ENCODE measurements at regions not wholly inside any gene's neighbourhood (a gene's known extent, or its start where the extent isn't known, plus 50 kb on each side); places are given as distances from the start of the nearest gene placed in this dataset.

GRCh38 chr7:81207801-81208200, 288.9 kb upstream of the SEMA3C start:
- no TSS peak for BruUV-seq (replicated peaks)
- CTCF ChIA-PET, result no interaction called here
- H3K4me3 Mint-ChIP-seq (ENCODE audit: low read depth, unreplicated experiment), result no peak overlapping the region
- no peaks in the 10 kb centered on the region for H3K4me1 Mint-ChIP-seq (ENCODE audit: low read depth, unreplicated experiment)
- intact Hi-C loops (cut with micrococcal nuclease; ENCODE audit: unreplicated experiment), result no loop called here
- no peak for TF ChIP-seq CTCF (IDR thresholded peaks at IDR 0.05; ENCODE audit: unreplicated experiment)
- H3K27ac Mint-ChIP-seq (ENCODE audit: unreplicated experiment), result no peak overlapping the region
- H3K27me3 Mint-ChIP-seq (ENCODE audit: unreplicated experiment), result no peaks in the 10 kb centered on the region
- H3K36me3 Mint-ChIP-seq (ENCODE audit: insufficient read depth, unreplicated experiment), result no peaks in the 10 kb centered on the region
- no peaks in the 10 kb centered on the region for H3K9me3 Mint-ChIP-seq (ENCODE audit: low read depth, unreplicated experiment)
- DNase-seq, result no peak

GRCh38 chr7:81206667-81207360, 288.0 kb upstream of the SEMA3C start:
- CTCF ChIA-PET, result no interaction called here
- no peaks in the 10 kb centered on the region for H3K4me1 Mint-ChIP-seq (ENCODE audit: low read depth, unreplicated experiment)
- H3K9me3 Mint-ChIP-seq (ENCODE audit: low read depth, unreplicated experiment), result no peaks in the 10 kb centered on the region
- H3K27ac Mint-ChIP-seq (ENCODE audit: unreplicated experiment), result no peak overlapping the region
- DNase-seq, result no peak
- H3K27me3 Mint-ChIP-seq (ENCODE audit: unreplicated experiment), result no peaks in the 10 kb centered on the region
- no TSS peak for BruUV-seq (replicated peaks)
- intact Hi-C loops (cut with micrococcal nuclease; ENCODE audit: unreplicated experiment), result no loop called here
- no peak overlapping the region for H3K4me3 Mint-ChIP-seq (ENCODE audit: low read depth, unreplicated experiment)
- H3K36me3 Mint-ChIP-seq (ENCODE audit: insufficient read depth, unreplicated experiment), result no peaks in the 10 kb centered on the region
- no peak for TF ChIP-seq CTCF (IDR thresholded peaks at IDR 0.05; ENCODE audit: unreplicated experiment)

- Mint-ChIP-seq H3K36me3 (ENCODE audit: insufficient read depth, unreplicated experiment) (no peaks in the 10 kb centered on the region), H3K27ac (ENCODE audit: unreplicated experiment) (no peak overlapping the region), H3K9me3 (ENCODE audit: low read depth, unreplicated experiment) (no peaks in the 10 kb centered on the region), H3K27me3 (ENCODE audit: unreplicated experiment) (no peaks in the 10 kb centered on the region), H3K4me1 (ENCODE audit: low read depth, unreplicated experiment) (no peaks in the 10 kb centered on the region), H3K4me3 (ENCODE audit: low read depth, unreplicated experiment) (no peak overlapping the region)
- no peak for DNase-seq
- TF ChIP-seq CTCF (IDR thresholded peaks at IDR 0.05; ENCODE audit: unreplicated experiment), result no peak
- intact Hi-C loops (cut with micrococcal nuclease; ENCODE audit: unreplicated experiment), result no loop called here
- CTCF ChIA-PET, result no interaction called here
- BruUV-seq (replicated peaks), result no TSS peak
Measured at GRCh38 chr7:81206217-81206616, 287.4 kb upstream of the SEMA3C start.

GRCh38 chr7:81201188-81201587, 282.3 kb upstream of the SEMA3C start:
- no TSS peak for BruUV-seq (replicated peaks)
- no peak for DNase-seq
- CTCF ChIA-PET, result no interaction called here
- Mint-ChIP-seq H3K27ac (ENCODE audit: unreplicated experiment) (no peak overlapping the region), H3K4me1 (ENCODE audit: low read depth, unreplicated experiment) (no peaks in the 10 kb centered on the region), H3K9me3 (ENCODE audit: low read depth, unreplicated experiment) (peaks cover 2% of the 10 kb centered on the region), H3K36me3 (ENCODE audit: insufficient read depth, unreplicated experiment) (no peaks in the 10 kb centered on the region), H3K4me3 (ENCODE audit: low read depth, unreplicated experiment) (no peak overlapping the region), H3K27me3 (ENCODE audit: unreplicated experiment) (no peaks in the 10 kb centered on the region)
- intact Hi-C loops (cut with micrococcal nuclease; ENCODE audit: unreplicated experiment), result no loop called here
- no peak for TF ChIP-seq CTCF (IDR thresholded peaks at IDR 0.05; ENCODE audit: unreplicated experiment)

All from Calu3 (cell line).